CD4-positive, CD25-positive, alpha-beta regulatory T cell (primary cell): ENCODE measurements at regions not wholly inside any gene's neighbourhood (a gene's known extent, or its start where the extent isn't known, plus 50 kb on each side); places are given as distances from the start of the nearest gene placed in this dataset.

Source experiments
- ATAC-seq, 2 donors: fragments of 150-1000 bp; cut with Tn5 transposase; one replicate each; pipeline ENCODE4 v1.10.0; 2021; ENCODE audit warnings: low read depth in 2 of 2, moderate number of reproducible peaks in 2 of 2, moderate library complexity in 1 of 2
- DNase-seq, 3 donors: peaks; one replicate each; pipeline versions ENCODE4 v3.0.0 to v3.0.0-alpha.2; 2012 to 2022; ENCODE audit warnings: mixed read lengths in 1 of 3
- H3K27ac ChIP-seq: one replicate; pipeline ENCODE4 v1.7.0; 2013; ENCODE audit warnings: mild to moderate bottlenecking, low read length; ENCODE audit not compliant: insufficient read depth, poor library complexity, severe bottlenecking
- H3K27me3 ChIP-seq: one replicate; pipeline ENCODE4 v1.7.0; 2013; ENCODE audit warnings: low read length; ENCODE audit not compliant: control insufficient read depth, insufficient read depth
- H3K36me3 ChIP-seq: one replicate; pipeline ENCODE4 v1.7.0; 2013; ENCODE audit warnings: mild to moderate bottlenecking, low read length, moderate library complexity; ENCODE audit not compliant: control insufficient read depth, insufficient read depth
- H3K4me1 ChIP-seq: 2 replicates; pipeline ENCODE4 v1.7.0; 2013; ENCODE audit warnings: mild to moderate bottlenecking, low read length; ENCODE audit not compliant: insufficient read depth, control insufficient read depth, poor library complexity, severe bottlenecking
- H3K4me3 ChIP-seq: one replicate; pipeline ENCODE4 v1.7.0; 2013; ENCODE audit warnings: low read depth, mild to moderate bottlenecking, low read length, moderate library complexity
- H3K9me3 ChIP-seq, 2 experiments: 1 replicate in 1 of 2; 2 replicates in 1 of 2; pipeline ENCODE4 v1.7.0; 2013; ENCODE audit warnings: low read length in 2 of 2, mild to moderate bottlenecking in 1 of 2, moderate library complexity in 1 of 2; ENCODE audit not compliant: control insufficient read depth in 2 of 2
- H3K27ac Mint-ChIP-seq, 3 donors: one replicate each; pipeline ENCODE4 v1.8.0; 2020 to 2022; ENCODE audit warnings: mild to moderate bottlenecking in 3 of 3, mixed read lengths in 3 of 3, moderate library complexity in 2 of 3
- H3K27me3 Mint-ChIP-seq: one replicate; pipeline ENCODE4 v1.8.0; 2022; ENCODE audit warnings: mild to moderate bottlenecking, mixed read lengths
- H3K36me3 Mint-ChIP-seq: one replicate; pipeline ENCODE4 v1.8.0; 2020; ENCODE audit warnings: mixed read lengths
- H3K4me1 Mint-ChIP-seq, 4 donors: one replicate each; pipeline ENCODE4 v1.8.0; 2020 to 2022; ENCODE audit warnings: mixed read lengths in 4 of 4, mild to moderate bottlenecking in 1 of 4
- H3K4me3 Mint-ChIP-seq, 4 donors: one replicate each; pipeline ENCODE4 v1.8.0; 2020 to 2022; ENCODE audit warnings: mild to moderate bottlenecking in 4 of 4, mixed read lengths in 4 of 4, moderate library complexity in 3 of 4
- H3K9me3 Mint-ChIP-seq, 7 donors: one replicate each; pipeline ENCODE4 v1.8.0; 2020 to 2022; ENCODE audit warnings: mixed read lengths in 7 of 7, mild to moderate bottlenecking in 3 of 7, moderate library complexity in 2 of 7

GRCh38 chr2:217011576-217011975 is 151.7 kb upstream of the TNP1 start:
- ATAC-seq (no peak), DNase-seq (no peak)
- peaks cover 0 to 4% (median 1%) of the 10 kb centered on the region in 7 donors for H3K9me3 Mint-ChIP-seq
- Histone ChIP-seq H3K27ac (no peak overlapping the region), H3K4me3 (no peak overlapping the region), H3K4me1 (no peaks in the 10 kb centered on the region), H3K27me3 (peaks cover 6% of the 10 kb centered on the region), H3K9me3 (no peaks in the 10 kb centered on the region), H3K36me3 (no peaks in the 10 kb centered on the region)
- H3K27me3 Mint-ChIP-seq, result peaks cover 11% of the 10 kb centered on the region
- H3K36me3 Mint-ChIP-seq, result no peaks in the 10 kb centered on the region
- no peaks in the 10 kb centered on the region for H3K4me1 Mint-ChIP-seq
- no peak overlapping the region for H3K27ac Mint-ChIP-seq
- H3K4me3 Mint-ChIP-seq, result no peak overlapping the region

GRCh38 chr2:217010173-217010572 is 150.3 kb upstream of the TNP1 start:
- peaks cover 6% of the 10 kb centered on the region for H3K27me3 ChIP-seq
- Mint-ChIP-seq H3K4me3 (no peak overlapping the region), H3K9me3 (peaks cover 0 to 3% (median 0%) of the 10 kb centered on the region in 7 donors), H3K36me3 (no peaks in the 10 kb centered on the region), H3K4me1 (no peaks in the 10 kb centered on the region), H3K27ac (peak overlapping the region in 1 of 3 donors; percentile 48), H3K27me3 (peaks cover 4% of the 10 kb centered on the region)
- no peak overlapping the region for H3K4me3 ChIP-seq
- no peaks in the 10 kb centered on the region for H3K36me3 ChIP-seq
- H3K4me1 ChIP-seq, result no peaks in the 10 kb centered on the region
- no peaks in the 10 kb centered on the region for H3K9me3 ChIP-seq
- DNase-seq (no peak), ATAC-seq (no peak)
- no peak overlapping the region for H3K27ac ChIP-seq

- no peak overlapping the region for H3K4me3 Mint-ChIP-seq
Observed at GRCh38 chr2:217008794-217009193, 148.9 kb upstream of the TNP1 start.

GRCh38 chr2:217006217-217006616 is 146.4 kb upstream of the TNP1 start:
- Mint-ChIP-seq H3K4me3 (no peak overlapping the region), H3K27me3 (peaks cover 4% of the 10 kb centered on the region), H3K4me1 (no peaks in the 10 kb centered on the region)

More at GRCh38 chr2:217008794-217009193, 148.9 kb upstream of the TNP1 start:
- H3K9me3 ChIP-seq, result no peaks in the 10 kb centered on the region
- Mint-ChIP-seq H3K27ac (no peak overlapping the region), H3K4me1 (no peaks in the 10 kb centered on the region), H3K36me3 (no peaks in the 10 kb centered on the region), H3K27me3 (peaks cover 4% of the 10 kb centered on the region), H3K9me3 (peaks cover 0 to 2% (median 0%) of the 10 kb centered on the region in 7 donors)
- no peak overlapping the region for H3K4me3 ChIP-seq
- ATAC-seq (no peak), DNase-seq (no peak)
- peaks cover 4% of the 10 kb centered on the region for H3K27me3 ChIP-seq
- H3K4me1 ChIP-seq, result no peaks in the 10 kb centered on the region
- H3K27ac ChIP-seq, result no peak overlapping the region
- no peaks in the 10 kb centered on the region for H3K36me3 ChIP-seq

GRCh38 chr2:217004656-217005055 is 144.8 kb upstream of the TNP1 start:
- ATAC-seq, result no peak

More at GRCh38 chr2:217006217-217006616, 146.4 kb upstream of the TNP1 start:
- Histone ChIP-seq H3K36me3 (no peaks in the 10 kb centered on the region), H3K4me3 (no peak overlapping the region), H3K9me3 (no peaks in the 10 kb centered on the region), H3K27me3 (no peaks in the 10 kb centered on the region), H3K4me1 (no peaks in the 10 kb centered on the region), H3K27ac (no peak overlapping the region)
- H3K27ac Mint-ChIP-seq, result no peak overlapping the region
- ATAC-seq (no peak), DNase-seq (no peak)
- no peaks in the 10 kb centered on the region for H3K36me3 Mint-ChIP-seq
- H3K9me3 Mint-ChIP-seq, result peaks cover 0 to 2% (median 0%) of the 10 kb centered on the region in 7 donors

GRCh38 chr2:217001740-217002139 is 141.9 kb upstream of the TNP1 start:
- H3K9me3 Mint-ChIP-seq, result peaks cover 0 to 3% (median 0%) of the 10 kb centered on the region in 7 donors
- H3K36me3 Mint-ChIP-seq, result no peaks in the 10 kb centered on the region
- no peaks in the 10 kb centered on the region for H3K4me1 Mint-ChIP-seq
- DNase-seq (no peak), ATAC-seq (no peak)
- no peaks in the 10 kb centered on the region for H3K4me1 ChIP-seq
- H3K4me3 Mint-ChIP-seq, result no peak overlapping the region
- H3K27ac ChIP-seq, result no peak overlapping the region
- no peak overlapping the region for H3K27ac Mint-ChIP-seq
- H3K4me3 ChIP-seq, result no peak overlapping the region
- H3K36me3 ChIP-seq, result no peaks in the 10 kb centered on the region
- H3K9me3 ChIP-seq, result no peaks in the 10 kb centered on the region
- peaks cover 6% of the 10 kb centered on the region for H3K27me3 Mint-ChIP-seq
- H3K27me3 ChIP-seq, result no peaks in the 10 kb centered on the region

More at GRCh38 chr2:217004656-217005055, 144.8 kb upstream of the TNP1 start:
- Histone ChIP-seq H3K27me3 (no peaks in the 10 kb centered on the region), H3K27ac (no peak overlapping the region), H3K36me3 (no peaks in the 10 kb centered on the region), H3K9me3 (no peaks in the 10 kb centered on the region), H3K4me1 (no peaks in the 10 kb centered on the region), H3K4me3 (no peak overlapping the region)
- no peaks in the 10 kb centered on the region for H3K4me1 Mint-ChIP-seq
- no peak overlapping the region for H3K4me3 Mint-ChIP-seq
- H3K9me3 Mint-ChIP-seq, result peaks cover 0 to 2% (median 0%) of the 10 kb centered on the region in 7 donors
- peaks cover 4% of the 10 kb centered on the region for H3K27me3 Mint-ChIP-seq
- H3K27ac Mint-ChIP-seq, result no peak overlapping the region
- no peaks in the 10 kb centered on the region for H3K36me3 Mint-ChIP-seq
- DNase-seq, result no peak

GRCh38 chr2:217000406-217000805 is 140.5 kb upstream of the TNP1 start:
- Mint-ChIP-seq H3K9me3 (peaks cover 0 to 3% (median 0%) of the 10 kb centered on the region in 7 donors), H3K27ac (no peak overlapping the region)
- no peak for ATAC-seq

GRCh38 chr2:216996279-216996845 is 136.5 kb upstream of the TNP1 start:
- no peaks in the 10 kb centered on the region for H3K36me3 Mint-ChIP-seq
- peaks cover 0 to 3% (median 0%) of the 10 kb centered on the region in 7 donors for H3K9me3 Mint-ChIP-seq
- Histone ChIP-seq H3K4me1 (no peaks in the 10 kb centered on the region), H3K27ac (no peak overlapping the region), H3K27me3 (no peaks in the 10 kb centered on the region), H3K36me3 (no peaks in the 10 kb centered on the region), H3K4me3 (no peak overlapping the region), H3K9me3 (no peaks in the 10 kb centered on the region)
- DNase-seq (no peak), ATAC-seq (no peak)
- no peaks in the 10 kb centered on the region for H3K4me1 Mint-ChIP-seq
- no peak overlapping the region for H3K4me3 Mint-ChIP-seq
- peaks cover 6% of the 10 kb centered on the region for H3K27me3 Mint-ChIP-seq
- H3K27ac Mint-ChIP-seq, result no peak overlapping the region

More at GRCh38 chr2:217000406-217000805, 140.5 kb upstream of the TNP1 start:
- DNase-seq, result no peak
- no peak overlapping the region for H3K4me3 Mint-ChIP-seq
- H3K27me3 ChIP-seq, result no peaks in the 10 kb centered on the region
- H3K36me3 Mint-ChIP-seq, result no peaks in the 10 kb centered on the region
- no peak overlapping the region for H3K4me3 ChIP-seq
- no peak overlapping the region for H3K27ac ChIP-seq
- peaks cover 6% of the 10 kb centered on the region for H3K27me3 Mint-ChIP-seq
- no peaks in the 10 kb centered on the region for H3K4me1 ChIP-seq
- H3K9me3 ChIP-seq, result no peaks in the 10 kb centered on the region
- H3K36me3 ChIP-seq, result no peaks in the 10 kb centered on the region
- H3K4me1 Mint-ChIP-seq, result no peaks in the 10 kb centered on the region
